K562 (cell line): ENCODE measurements at regions not wholly inside any gene's neighbourhood (a gene's known extent, or its start where the extent isn't known, plus 50 kb on each side); places are given as distances from the start of the nearest gene placed in this dataset.

Source experiments
- E2F5 ChIP-seq: sonication (generic); formaldehyde crosslinking; IDR thresholded peaks from 2 replicates; pipeline ENCODE4 v1.8.0; 2022; ENCODE audit warnings: mild to moderate bottlenecking, missing genetic modification reagents
- EHMT2 ChIP-seq: fragments of 450-650 bp; IDR thresholded peaks from 2 replicates; pipeline ENCODE4 v1.6.1; 2018; ENCODE audit warnings: antibody characterized with exemption
- FOS ChIP-seq: IDR thresholded peaks from 3 replicates; pipeline ENCODE4 v1.6.1; 2011; ENCODE audit not compliant: insufficient read length; ENCODE audit errors: extremely low read depth

- TF ChIP-seq EHMT2 (no peak), FOS (no peak), E2F5 (no peak)
These were observed 147.1 kb upstream of the GDF10 start for GRCh38 chr10:47152861-47153349.
